OCI-LY1 (cell line): ENCODE measurements at regions not wholly inside any gene's neighbourhood (a gene's known extent, or its start where the extent isn't known, plus 50 kb on each side); places are given as distances from the start of the nearest gene placed in this dataset.

Experiments
- H2AFZ ChIP-seq: fragments of 200-600 bp; sonication (generic), shearing (Covaris generic); 2 replicates; pipeline ENCODE4 v1.6.0; 2014; ENCODE audit warnings: antibody characterized with exemption, mild to moderate bottlenecking, low read length
- H3F3A ChIP-seq: fragments of 200-600 bp; sonication (generic), shearing (Covaris generic); 2 replicates; pipeline ENCODE4 v1.6.0; 2014; ENCODE audit warnings: mild to moderate bottlenecking, antibody characterized with exemption, low read length, moderate library complexity; ENCODE audit not compliant: insufficient read depth
- H3K27ac ChIP-seq: fragments of 200-600 bp; sonication (generic); 2 replicates; pipeline ENCODE4 v1.5.1; 2014; ENCODE audit warnings: low read length, mixed run types, mild to moderate bottlenecking, low read depth; ENCODE audit not compliant: poor library complexity, severe bottlenecking
- H3K27me3 ChIP-seq: fragments of 200-600 bp; sonication (generic); 2 replicates; pipeline ENCODE4 v1.6.0; 2014; ENCODE audit warnings: antibody characterized with exemption, mild to moderate bottlenecking, low read length, moderate library complexity; ENCODE audit not compliant: insufficient read depth
- H3K36me3 ChIP-seq: fragments of 200-600 bp; sonication (generic); 2 replicates; pipeline ENCODE4 v1.6.1; 2014; ENCODE audit warnings: mild to moderate bottlenecking, antibody characterized with exemption, low read length, moderate library complexity, mixed read lengths; ENCODE audit not compliant: insufficient read depth
- H3K4me1 ChIP-seq: fragments of 200-600 bp; sonication (generic); 2 replicates; pipeline ENCODE4 v1.5.1; 2014; ENCODE audit warnings: mild to moderate bottlenecking, low read length, moderate library complexity; ENCODE audit not compliant: insufficient read depth, severe bottlenecking
- H3K4me2 ChIP-seq: fragments of 200-600 bp; sonication (generic), shearing (Covaris generic); 2 replicates; pipeline ENCODE4 v1.6.1; 2014; ENCODE audit warnings: low read length
- H3K4me3 ChIP-seq: fragments of 200-600 bp; sonication (generic); 2 replicates; pipeline ENCODE4 v1.5.1; 2014; ENCODE audit warnings: low read length, low read depth, mild to moderate bottlenecking, mixed read lengths; ENCODE audit not compliant: poor library complexity, severe bottlenecking
- H3K79me2 ChIP-seq: fragments of 200-600 bp; shearing (Covaris generic); 2 replicates; pipeline ENCODE4 v1.6.1; 2016; ENCODE audit warnings: mixed run types, low read length, mixed read lengths; ENCODE audit not compliant: insufficient read depth
- H3K9ac ChIP-seq: fragments of 200-600 bp; sonication (generic), shearing (Covaris generic); 2 replicates; pipeline ENCODE4 v1.6.1; 2014; ENCODE audit warnings: mild to moderate bottlenecking, low read length, mixed read lengths
- H3K9me2 ChIP-seq: fragments of 200-600 bp; sonication (generic), shearing (Covaris generic); 2 replicates; pipeline ENCODE4 v1.6.1; 2014; ENCODE audit warnings: low read depth, mild to moderate bottlenecking, low read length, mixed read lengths
- H3K9me3 ChIP-seq: fragments of 200-600 bp; shearing (Covaris generic); 2 replicates; pipeline ENCODE4 v1.6.1; 2014; ENCODE audit warnings: low read length, mixed read lengths
- H4K20me1 ChIP-seq: fragments of 200-600 bp; sonication (generic), shearing (Covaris generic); 2 replicates; pipeline ENCODE4 v1.6.0; 2016; ENCODE audit warnings: mild to moderate bottlenecking, low read length; ENCODE audit not compliant: insufficient read depth
- CTCF ChIP-seq: fragments of 200-600 bp; sonication (generic), shearing (Covaris generic); IDR thresholded peaks from 2 replicates; pipeline ENCODE4 v1.5.1; 2017; ENCODE audit warnings: mild to moderate bottlenecking, antibody characterized with exemption, low read length, moderate library complexity, mixed read lengths
- EZH2 ChIP-seq: fragments of 200-600 bp; sonication (generic), shearing (Covaris generic); IDR thresholded peaks from 2 replicates; pipeline ENCODE4 v1.8.0; 2017; ENCODE audit warnings: borderline replicate concordance, mixed run types, mild to moderate bottlenecking, antibody characterized with exemption, low read length, moderate library complexity, mixed read lengths

DNA sequence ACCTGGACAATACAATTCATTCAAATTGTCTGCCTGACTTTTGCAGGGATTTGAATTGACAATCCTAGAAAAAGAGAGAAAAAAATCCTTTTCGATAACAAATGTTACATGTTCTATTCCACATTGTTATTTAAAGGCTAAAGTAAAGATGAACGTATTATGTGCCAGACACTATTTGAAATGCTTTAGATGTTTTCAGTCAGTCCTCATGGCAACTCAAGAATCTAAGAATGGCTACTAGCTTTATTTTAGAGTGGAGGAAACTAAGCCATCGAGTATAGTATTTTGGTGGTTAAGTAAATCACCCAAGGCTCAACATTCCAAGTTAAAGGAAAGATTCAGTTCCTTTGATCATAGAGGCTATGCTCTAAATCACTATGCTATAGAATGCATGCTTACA, 558.6 kb upstream of the MAN1A1 start:
- no peaks in the 10 kb centered on the region for H3F3A ChIP-seq
- TF ChIP-seq EZH2: no peak
- no peaks in the 10 kb centered on the region for H3K9me3 ChIP-seq
- no peaks in the 10 kb centered on the region for H3K36me3 ChIP-seq
- no peak overlapping the region for H2AFZ ChIP-seq
- no peaks in the 10 kb centered on the region for H4K20me1 ChIP-seq
- no peaks in the 10 kb centered on the region for H3K79me2 ChIP-seq
- no peak overlapping the region for H3K27ac ChIP-seq
- H3K9ac ChIP-seq: no peak overlapping the region
- H3K4me1 ChIP-seq: no peaks in the 10 kb centered on the region
- H3K4me3 ChIP-seq: no peak overlapping the region
- no peak overlapping the region for H3K4me2 ChIP-seq
- H3K27me3 ChIP-seq: no peaks in the 10 kb centered on the region
- H3K9me2 ChIP-seq: no peaks in the 10 kb centered on the region

- no peaks in the 10 kb centered on the region for H3K9me3 ChIP-seq
- TF ChIP-seq CTCF: no peak
- TF ChIP-seq EZH2: no peak
Observed at GRCh38 chr6:119902681-119903080, 553.1 kb upstream of the MAN1A1 start.

DNA sequence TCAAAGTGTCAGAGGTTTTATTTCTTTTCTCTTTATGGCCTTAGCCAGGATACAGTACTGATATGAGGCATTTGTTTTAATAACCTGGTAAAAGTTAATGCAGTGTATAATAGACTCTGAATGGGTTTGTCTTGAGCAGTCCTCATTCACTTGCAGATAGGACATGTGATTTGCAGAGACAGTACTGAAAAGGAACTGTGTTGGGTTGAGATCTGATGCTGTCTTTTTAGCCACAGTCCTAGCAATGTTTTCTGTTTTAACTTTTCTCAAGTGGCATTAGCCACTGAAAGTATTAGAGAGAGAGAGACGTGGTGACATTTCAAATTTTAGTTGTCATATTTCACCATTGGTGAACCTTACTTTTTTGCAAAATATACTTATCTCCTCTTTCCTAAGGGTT, 547.2 kb upstream of the MAN1A1 start:
- no peak for TF ChIP-seq CTCF
- no peak for TF ChIP-seq EZH2
- H3K4me1 ChIP-seq: no peaks in the 10 kb centered on the region
- H3K79me2 ChIP-seq: no peaks in the 10 kb centered on the region
- H3K36me3 ChIP-seq: no peaks in the 10 kb centered on the region
- H3K4me3 ChIP-seq: no peak overlapping the region
- H3K4me2 ChIP-seq: no peak overlapping the region
- H3K27ac ChIP-seq: no peak overlapping the region
- H4K20me1 ChIP-seq: no peaks in the 10 kb centered on the region
- H3F3A ChIP-seq: no peaks in the 10 kb centered on the region
- no peaks in the 10 kb centered on the region for H3K9me2 ChIP-seq
- H3K9ac ChIP-seq: no peak overlapping the region
- no peaks in the 10 kb centered on the region for H3K9me3 ChIP-seq
- no peaks in the 10 kb centered on the region for H3K27me3 ChIP-seq
- H2AFZ ChIP-seq: no peak overlapping the region

More at GRCh38 chr6:119902681-119903080, 553.1 kb upstream of the MAN1A1 start:
- H3F3A ChIP-seq: no peaks in the 10 kb centered on the region
- H3K27ac ChIP-seq: no peak overlapping the region
- no peaks in the 10 kb centered on the region for H3K36me3 ChIP-seq
- no peaks in the 10 kb centered on the region for H3K4me1 ChIP-seq
- H3K27me3 ChIP-seq: no peaks in the 10 kb centered on the region
- H4K20me1 ChIP-seq: no peaks in the 10 kb centered on the region
- H2AFZ ChIP-seq: no peak overlapping the region
- H3K79me2 ChIP-seq: no peaks in the 10 kb centered on the region
- no peaks in the 10 kb centered on the region for H3K9me2 ChIP-seq
- no peak overlapping the region for H3K4me2 ChIP-seq
- H3K4me3 ChIP-seq: no peak overlapping the region
- H3K9ac ChIP-seq: no peak overlapping the region

DNA sequence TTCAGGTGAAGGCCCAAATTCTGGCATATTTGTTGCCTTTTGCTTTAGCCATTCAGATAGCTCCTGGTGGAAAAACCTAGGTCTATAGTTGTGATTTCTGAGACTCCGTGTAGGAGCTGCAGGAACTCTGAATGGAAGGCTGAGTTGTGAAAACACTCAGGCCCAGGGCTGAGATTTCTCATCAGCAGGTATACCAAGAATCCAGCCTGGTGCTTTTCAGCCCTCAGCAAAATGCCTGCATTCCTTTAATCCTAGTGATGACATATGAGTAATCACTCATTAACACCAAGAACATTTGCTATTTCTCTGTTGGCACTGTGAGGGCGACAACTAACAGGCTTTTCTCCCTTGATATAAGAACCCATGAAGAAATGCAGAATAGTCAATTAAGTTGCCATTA, 546.1 kb upstream of the MAN1A1 start:
- Histone ChIP-seq H3K9me3 (no peaks in the 10 kb centered on the region), H3K4me2 (no peak overlapping the region), H3F3A (no peaks in the 10 kb centered on the region), H3K4me1 (no peaks in the 10 kb centered on the region), H4K20me1 (no peaks in the 10 kb centered on the region), H3K4me3 (no peak overlapping the region), H3K9me2 (no peaks in the 10 kb centered on the region), H2AFZ (no peak overlapping the region), H3K27me3 (no peaks in the 10 kb centered on the region), H3K9ac (no peak overlapping the region), H3K27ac (no peak overlapping the region), H3K79me2 (no peaks in the 10 kb centered on the region), H3K36me3 (no peaks in the 10 kb centered on the region)
- TF ChIP-seq EZH2 (no peak), CTCF (no peak)
